SU-DHL-6 (cell line): ENCODE measurements at regions not wholly inside any gene's neighbourhood (a gene's known extent, or its start where the extent isn't known, plus 50 kb on each side); places are given as distances from the start of the nearest gene placed in this dataset.

ENCODE experiments used
- H2AFZ ChIP-seq: fragments of 200-600 bp; sonication (generic); 2 replicates; pipeline ENCODE4 v1.6.1; 2014; ENCODE audit warnings: low read depth, mild to moderate bottlenecking, moderate library complexity, mixed read lengths, antibody characterized with exemption, low read length; ENCODE audit not compliant: severe bottlenecking
- H3F3A ChIP-seq: fragments of 200-600 bp; shearing (Covaris generic); 2 replicates; pipeline ENCODE4 v1.6.0; 2016; ENCODE audit warnings: antibody characterized with exemption, mild to moderate bottlenecking; ENCODE audit not compliant: insufficient read depth
- H3K27ac ChIP-seq: fragments of 200-600 bp; sonication (generic); 2 replicates; pipeline ENCODE4 v1.5.1; 2016; ENCODE audit warnings: low read depth, mild to moderate bottlenecking, low read length, moderate library complexity, mixed read lengths
- H3K27me3 ChIP-seq: fragments of 200-600 bp; sonication (generic), shearing (Covaris generic); 2 replicates; pipeline ENCODE4 v1.6.0; 2014; ENCODE audit warnings: mild to moderate bottlenecking, low read length
- H3K36me3 ChIP-seq: fragments of 200-600 bp; sonication (generic); 2 replicates; pipeline ENCODE4 v1.6.1; 2014; ENCODE audit warnings: mild to moderate bottlenecking, low read length, mixed read lengths
- H3K4me2 ChIP-seq: fragments of 300-600, 200-600 bp; shearing (Covaris generic), sonication (generic); 2 replicates; pipeline ENCODE4 v1.6.0; 2014; ENCODE audit warnings: low read length, low read depth, mild to moderate bottlenecking; ENCODE audit not compliant: poor library complexity, severe bottlenecking
- H3K4me3 ChIP-seq: fragments of 200-600 bp; sonication (generic); 2 replicates; pipeline ENCODE4 v1.5.1; 2014; ENCODE audit warnings: antibody characterized with exemption, low read length, mild to moderate bottlenecking, mixed read lengths; ENCODE audit not compliant: insufficient read depth, poor library complexity, severe bottlenecking
- H3K79me2 ChIP-seq: fragments of 200-600 bp; sonication (generic); 2 replicates; pipeline ENCODE4 v1.6.1; 2014; ENCODE audit warnings: mild to moderate bottlenecking, low read length, moderate library complexity; ENCODE audit not compliant: insufficient read depth
- H3K9ac ChIP-seq: fragments of 200-600 bp; sonication (generic); 2 replicates; pipeline ENCODE4 v1.7.0; 2014; ENCODE audit warnings: mild to moderate bottlenecking, low read length
- H3K9me2 ChIP-seq: fragments of 200-600 bp; sonication (generic); replicated peaks from 2 replicates; pipeline ENCODE4 v1.6.1; 2014; ENCODE audit warnings: low read length; ENCODE audit not compliant: insufficient read depth
- H3K9me3 ChIP-seq: fragments of 200-600 bp; sonication (generic); 2 replicates; pipeline ENCODE4 v1.6.1; 2014; ENCODE audit warnings: low read length, mixed read lengths; ENCODE audit not compliant: insufficient read depth
- H4K20me1 ChIP-seq: fragments of 200-600 bp; sonication (generic); 2 replicates; pipeline ENCODE4 v1.6.1; 2014; ENCODE audit warnings: low read depth, mild to moderate bottlenecking, antibody characterized with exemption, low read length, moderate library complexity, mixed read lengths
- EZH2phosphoT487 ChIP-seq: fragments of 200-600 bp; sonication (generic), shearing (Covaris generic); conservative IDR thresholded peaks from 2 replicates; pipeline ENCODE4 v1.6.1; 2018; ENCODE audit warnings: mild to moderate bottlenecking, antibody characterized with exemption, low read length, moderate library complexity, mixed read lengths
- TF ChIP-seq, protein P1 (sequence below): fragments of 200-600 bp; sonication (generic); IDR thresholded peaks from one replicate; pipeline ENCODE4 v1.5.1; 2017; ENCODE audit warnings: antibody characterized with exemption, mild to moderate bottlenecking, low read length, moderate library complexity; ENCODE audit not compliant: insufficient read depth, poor library complexity, severe bottlenecking

DNA sequence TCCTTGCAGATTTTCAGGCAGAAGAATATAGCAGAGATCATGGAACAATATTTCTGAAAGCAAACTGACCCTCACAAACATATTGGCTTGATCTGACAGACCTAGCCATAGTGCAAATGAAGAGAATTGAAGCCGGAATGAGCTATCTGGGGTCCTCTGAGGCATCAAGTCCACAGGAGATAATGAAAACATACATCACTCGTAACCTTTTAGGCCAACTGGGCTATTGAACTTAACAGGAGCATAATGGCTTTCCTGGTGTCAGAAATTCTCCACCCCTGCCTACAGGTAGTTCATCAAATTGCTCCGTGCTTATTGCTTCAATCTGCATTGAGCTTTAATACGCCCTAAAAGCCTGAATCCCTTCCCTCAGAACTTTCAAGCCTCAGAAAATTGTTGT is 1414.6 kb upstream of the TENM4 start:
- Histone ChIP-seq H3K9ac (no peak overlapping the region), H3K79me2 (no peaks in the 10 kb centered on the region), H3K9me3 (no peaks in the 10 kb centered on the region), H3K27ac (no peak overlapping the region), H3K36me3 (no peaks in the 10 kb centered on the region), H3F3A (no peaks in the 10 kb centered on the region), H3K27me3 (no peaks in the 10 kb centered on the region), H3K9me2 (no peaks in the 10 kb centered on the region), H4K20me1 (no peaks in the 10 kb centered on the region), H3K4me3 (no peak overlapping the region), H2AFZ (no peak overlapping the region), H3K4me2 (no peak overlapping the region)
- no peak for TF ChIP-seq EZH2phosphoT487

DNA sequence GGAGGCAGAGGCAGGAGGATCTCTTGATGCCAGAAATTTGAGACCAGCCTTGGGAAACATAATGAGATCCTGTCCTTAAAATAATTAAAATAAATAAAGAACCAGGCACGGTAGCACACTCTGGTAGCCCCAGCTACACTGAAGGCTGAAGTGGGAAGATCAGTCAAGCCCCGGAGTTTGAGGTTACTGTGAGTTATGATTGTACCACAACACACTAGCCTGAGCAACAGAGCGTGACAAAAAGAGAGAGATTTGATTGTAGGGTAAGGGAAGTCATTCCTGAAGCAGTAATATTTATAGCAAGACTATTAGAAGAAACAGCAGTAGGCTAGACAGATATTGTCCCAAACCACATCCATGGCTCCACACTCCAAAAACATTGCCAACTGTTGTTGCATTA is 1408.4 kb upstream of the TENM4 start:
- Histone ChIP-seq H3K9me2 (no peaks in the 10 kb centered on the region), H3K4me3 (no peak overlapping the region), H3K79me2 (no peaks in the 10 kb centered on the region), H3K36me3 (no peaks in the 10 kb centered on the region), H3F3A (no peaks in the 10 kb centered on the region), H2AFZ (no peak overlapping the region), H3K27ac (no peak overlapping the region), H3K27me3 (no peaks in the 10 kb centered on the region), H3K9ac (no peak overlapping the region), H3K9me3 (no peaks in the 10 kb centered on the region), H4K20me1 (no peaks in the 10 kb centered on the region), H3K4me2 (no peak overlapping the region)
- no peak for TF ChIP-seq EZH2phosphoT487
- TF ChIP-seq, protein P1, sequence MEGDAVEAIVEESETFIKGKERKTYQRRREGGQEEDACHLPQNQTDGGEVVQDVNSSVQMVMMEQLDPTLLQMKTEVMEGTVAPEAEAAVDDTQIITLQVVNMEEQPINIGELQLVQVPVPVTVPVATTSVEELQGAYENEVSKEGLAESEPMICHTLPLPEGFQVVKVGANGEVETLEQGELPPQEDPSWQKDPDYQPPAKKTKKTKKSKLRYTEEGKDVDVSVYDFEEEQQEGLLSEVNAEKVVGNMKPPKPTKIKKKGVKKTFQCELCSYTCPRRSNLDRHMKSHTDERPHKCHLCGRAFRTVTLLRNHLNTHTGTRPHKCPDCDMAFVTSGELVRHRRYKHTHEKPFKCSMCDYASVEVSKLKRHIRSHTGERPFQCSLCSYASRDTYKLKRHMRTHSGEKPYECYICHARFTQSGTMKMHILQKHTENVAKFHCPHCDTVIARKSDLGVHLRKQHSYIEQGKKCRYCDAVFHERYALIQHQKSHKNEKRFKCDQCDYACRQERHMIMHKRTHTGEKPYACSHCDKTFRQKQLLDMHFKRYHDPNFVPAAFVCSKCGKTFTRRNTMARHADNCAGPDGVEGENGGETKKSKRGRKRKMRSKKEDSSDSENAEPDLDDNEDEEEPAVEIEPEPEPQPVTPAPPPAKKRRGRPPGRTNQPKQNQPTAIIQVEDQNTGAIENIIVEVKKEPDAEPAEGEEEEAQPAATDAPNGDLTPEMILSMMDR: no peak

DNA sequence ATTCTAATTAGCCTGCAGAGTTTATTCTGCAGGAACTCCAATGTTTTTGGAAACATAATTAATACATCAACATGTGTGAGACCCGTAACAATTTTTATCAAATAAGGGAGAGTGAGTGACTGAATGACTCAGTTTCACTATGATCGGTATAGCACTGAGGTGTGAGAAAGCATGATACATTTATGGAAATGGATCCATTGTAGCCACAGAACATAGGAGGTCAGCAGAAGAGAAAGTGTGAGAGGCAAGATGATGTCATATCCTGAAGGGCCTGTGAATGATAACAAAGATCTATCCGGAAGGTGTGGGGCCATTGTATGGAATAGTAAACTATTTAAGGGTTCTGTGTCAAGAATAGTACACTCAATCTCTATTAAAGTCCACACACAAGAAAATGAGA is 1406.1 kb upstream of the TENM4 start:
- Histone ChIP-seq H3K27me3 (no peaks in the 10 kb centered on the region), H3K79me2 (no peaks in the 10 kb centered on the region), H3K4me3 (no peak overlapping the region), H4K20me1 (no peaks in the 10 kb centered on the region), H3K4me2 (no peak overlapping the region), H3K9me3 (no peaks in the 10 kb centered on the region), H3K9ac (no peak overlapping the region), H3K9me2 (no peaks in the 10 kb centered on the region), H3K27ac (no peak overlapping the region), H3F3A (no peaks in the 10 kb centered on the region), H3K36me3 (no peaks in the 10 kb centered on the region), H2AFZ (no peak overlapping the region)
- TF ChIP-seq, protein P1: no peak
- no peak for TF ChIP-seq EZH2phosphoT487

DNA sequence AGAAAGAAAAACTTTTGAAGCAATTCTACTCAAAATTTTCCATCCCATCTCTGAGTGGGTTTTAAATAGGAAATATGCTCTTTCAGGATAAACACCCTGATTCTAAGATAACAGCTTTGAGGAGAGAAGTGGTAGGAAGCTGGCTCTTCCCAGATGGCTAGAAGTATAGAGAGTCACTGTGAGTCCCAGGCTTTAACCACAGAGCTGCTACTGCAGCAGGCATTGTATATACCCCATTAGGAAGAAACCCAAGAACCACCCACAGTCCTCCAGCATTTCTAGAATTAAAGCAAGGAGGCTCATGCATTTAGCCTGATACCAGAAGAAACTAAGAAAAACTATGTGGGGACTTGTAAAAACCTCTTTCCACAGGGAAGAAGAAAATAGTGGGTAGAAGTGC is 1405.6 kb upstream of the TENM4 start:
- Histone ChIP-seq H4K20me1 (no peaks in the 10 kb centered on the region), H3F3A (no peaks in the 10 kb centered on the region), H3K79me2 (no peaks in the 10 kb centered on the region), H3K27me3 (no peaks in the 10 kb centered on the region), H3K9me3 (no peaks in the 10 kb centered on the region), H3K9me2 (no peaks in the 10 kb centered on the region), H3K27ac (no peak overlapping the region), H2AFZ (no peak overlapping the region), H3K9ac (no peak overlapping the region), H3K36me3 (no peaks in the 10 kb centered on the region), H3K4me2 (no peak overlapping the region), H3K4me3 (no peak overlapping the region)
- TF ChIP-seq, protein P1: no peak
- TF ChIP-seq EZH2phosphoT487: no peak
